Kidney capillary endothelial cell (primary cell): ENCODE measurements at regions not wholly inside any gene's neighbourhood (a gene's known extent, or its start where the extent isn't known, plus 50 kb on each side); places are given as distances from the start of the nearest gene placed in this dataset.
"Not testable (repeated sequence)": the region's sequence is repeated elsewhere in the genome, so short reads cannot be mapped to it uniquely, and the experiment has no call there.

Experiments used
- DNase-seq: peaks from one replicate; pipeline ENCODE4 v3.0.0-alpha.2; 2018; ENCODE audit warnings: low spot score

DNA sequence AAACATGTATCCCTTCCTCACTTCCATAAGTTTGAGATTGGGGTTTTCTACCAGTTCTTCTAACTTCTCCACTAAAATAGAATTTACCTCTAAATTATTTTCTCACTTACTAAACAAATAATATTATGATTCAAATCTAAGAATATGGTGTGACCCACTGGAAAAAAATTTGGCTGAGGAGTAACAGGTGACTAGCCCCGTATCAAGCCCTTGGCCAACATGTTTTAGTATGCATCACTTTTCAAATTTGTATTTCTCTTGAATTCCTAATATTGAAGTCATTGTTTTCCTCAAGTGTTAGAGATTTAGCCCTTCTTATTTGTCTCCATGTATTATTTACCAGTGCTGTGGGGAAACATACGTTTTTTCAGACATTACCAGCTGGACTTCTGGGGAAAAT is 759.4 kb downstream of the NSUN3 start:
- no peak for DNase-seq

DNA sequence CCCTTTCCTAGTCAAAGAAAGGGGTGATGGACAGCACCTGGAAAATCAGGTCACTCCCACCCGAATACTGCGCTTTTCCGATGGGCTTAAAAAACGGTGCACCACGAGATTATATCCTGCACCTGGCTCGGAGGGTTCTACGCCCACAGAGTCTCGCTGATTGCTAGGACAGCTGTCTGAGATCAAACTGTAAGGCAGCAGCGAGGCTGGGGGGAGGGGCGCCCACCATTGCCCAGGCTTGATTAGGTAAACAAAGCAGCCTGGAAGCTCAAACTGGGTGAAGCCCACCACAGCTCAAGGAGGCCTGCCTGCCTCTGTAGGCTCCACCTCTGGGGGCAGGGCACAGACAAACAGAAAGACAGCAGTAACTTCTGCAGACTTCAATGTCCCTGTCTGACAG is 783.4 kb downstream of the NSUN3 start:
- DNase-seq = not testable (repeated sequence)

DNA sequence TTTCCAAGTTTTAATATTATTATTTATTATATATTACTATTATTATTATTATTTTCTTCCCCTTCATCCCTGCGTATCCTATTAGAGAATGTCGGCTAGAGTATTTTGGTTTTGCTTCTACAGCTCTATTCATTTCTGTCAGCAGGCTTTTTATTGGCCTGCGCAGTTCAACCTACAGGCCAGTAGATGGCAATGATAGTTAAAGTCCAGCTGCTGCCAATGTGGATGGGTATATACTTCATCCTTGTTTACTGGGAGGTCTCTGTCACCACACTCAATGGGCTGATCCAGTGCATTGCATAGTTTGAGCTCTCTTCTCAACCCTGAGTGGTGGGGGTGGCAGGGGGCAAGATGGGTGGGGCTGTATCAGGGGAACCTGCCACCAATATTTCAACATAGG is 799.8 kb downstream of the NSUN3 start:
- DNase-seq = peak; percentile 2

DNA sequence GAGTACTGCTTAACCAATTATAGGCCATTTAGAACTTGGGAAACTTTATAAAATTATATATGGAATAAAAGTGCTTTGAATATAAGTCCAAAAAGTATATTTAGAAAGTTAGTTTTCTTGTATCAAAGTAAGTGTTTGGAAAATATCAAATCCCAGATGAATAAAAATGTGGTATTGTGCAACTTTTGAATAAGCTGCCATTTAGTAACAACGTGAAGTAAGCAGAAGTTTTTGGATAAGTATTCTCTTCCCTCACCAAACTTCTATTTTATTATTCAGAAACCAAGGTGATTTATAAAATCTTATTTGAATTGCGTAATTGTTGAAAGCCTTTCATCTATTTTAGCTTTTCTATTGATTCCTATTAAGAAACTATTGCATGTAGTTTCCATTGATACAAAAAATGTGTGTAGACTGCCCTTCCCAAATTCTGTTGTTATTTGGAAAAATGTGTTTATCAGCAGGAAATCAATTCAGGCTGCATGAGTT is 806.2 kb downstream of the NSUN3 start:
- DNase-seq = no peak

DNA sequence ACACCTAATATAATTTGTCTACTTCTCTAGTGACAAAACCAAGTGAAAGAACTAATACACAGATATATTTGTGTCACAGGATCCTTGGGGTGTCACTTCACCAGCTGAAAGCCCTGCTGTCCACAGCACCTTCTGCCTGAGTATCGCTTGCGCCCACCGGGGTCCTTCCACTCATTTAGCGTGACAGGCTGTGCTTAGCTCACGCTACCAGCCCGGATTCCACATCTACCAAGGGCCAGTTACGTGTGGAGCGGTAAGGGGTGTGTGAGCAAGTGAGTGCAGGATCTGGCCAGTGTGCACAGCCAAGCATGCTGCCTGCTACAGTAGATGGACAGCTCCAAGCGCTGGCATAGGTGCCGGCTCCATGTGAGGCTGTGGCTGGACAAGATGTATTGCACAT is 810.9 kb downstream of the NSUN3 start:
- DNase-seq = no peak

DNA sequence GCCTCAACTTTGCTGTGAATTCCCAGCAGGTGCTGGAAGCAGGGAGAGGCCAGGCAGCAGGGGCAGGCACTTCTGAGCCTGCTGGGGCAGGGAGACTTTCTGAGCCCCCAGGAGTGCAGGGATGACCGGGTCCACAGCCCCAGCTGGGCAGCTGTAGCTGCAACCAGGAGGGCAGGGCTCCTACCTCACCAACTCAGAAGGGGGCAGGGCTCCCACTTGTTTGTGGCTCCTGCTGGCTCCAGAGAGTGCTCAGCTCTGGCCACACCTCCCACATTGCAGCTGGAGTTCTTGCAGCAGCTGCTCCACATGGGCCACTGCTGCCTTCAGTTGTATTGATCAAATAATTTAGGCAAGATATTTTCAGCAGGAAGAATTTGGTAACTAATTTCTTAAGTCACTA is 812.3 kb downstream of the NSUN3 start:
- no peak for DNase-seq

DNA sequence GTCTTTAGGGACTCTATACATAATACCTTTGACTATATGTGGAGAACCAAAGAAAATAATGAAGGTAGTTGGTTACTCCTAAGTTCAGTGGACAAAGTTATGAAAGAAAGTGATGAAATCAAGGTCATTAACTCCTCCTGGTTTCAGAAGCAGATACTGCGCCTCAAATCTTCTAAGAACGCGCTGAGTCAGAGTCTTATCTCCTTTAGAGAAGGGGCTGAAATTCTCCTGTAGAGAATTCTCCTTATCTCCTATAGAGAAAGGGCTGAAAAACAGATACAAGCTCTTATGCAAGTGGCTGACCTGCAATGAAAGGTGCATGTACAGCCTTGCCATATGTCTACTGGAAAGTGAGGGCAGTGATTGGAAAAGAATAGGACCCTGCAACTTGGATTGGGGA is 824.2 kb downstream of the NSUN3 start:
- no peak for DNase-seq

DNA sequence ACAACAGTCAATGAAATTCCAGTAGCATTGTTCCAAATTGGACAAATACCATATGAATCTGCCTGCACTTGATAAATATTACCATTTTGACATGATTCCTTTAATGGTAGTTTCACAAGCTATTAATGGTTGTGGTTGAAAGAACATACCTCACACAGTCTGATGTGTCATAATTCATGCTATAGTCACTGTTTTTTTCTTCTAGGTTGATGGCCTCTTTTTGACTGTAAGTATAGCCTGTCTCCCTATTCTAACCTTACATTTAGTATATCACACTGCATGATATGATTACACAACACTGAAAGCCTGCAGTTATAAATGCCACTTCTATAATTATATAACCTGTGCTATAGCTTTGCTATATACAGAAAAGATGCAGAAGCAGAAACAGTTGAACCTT is 834.1 kb downstream of the NSUN3 start:
- DNase-seq = no peak

DNA sequence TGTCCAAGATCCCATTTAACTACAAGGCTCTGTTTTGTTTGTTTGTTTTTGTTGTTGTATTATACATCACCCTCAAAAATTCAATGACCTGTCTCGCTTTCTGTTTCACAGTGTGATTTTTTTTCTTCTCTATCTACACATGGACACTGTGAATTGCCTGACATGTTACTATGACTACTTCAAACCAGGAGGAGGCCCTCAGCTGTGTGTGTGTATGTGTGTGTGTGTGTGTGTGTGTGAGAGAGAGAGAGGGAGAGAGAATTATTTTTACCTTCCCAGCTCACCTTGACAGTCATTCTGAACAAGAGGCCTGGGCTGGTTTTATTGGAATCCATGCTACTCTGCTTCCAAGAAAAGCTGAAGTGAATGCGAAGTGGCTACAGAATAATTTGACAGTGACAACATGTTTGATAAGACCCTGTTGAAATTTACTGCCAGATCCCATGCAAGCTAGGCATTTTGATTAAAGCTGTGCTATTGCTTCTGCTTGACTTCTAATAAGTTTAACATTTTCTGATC is 841.4 kb downstream of the NSUN3 start:
- no peak for DNase-seq

DNA sequence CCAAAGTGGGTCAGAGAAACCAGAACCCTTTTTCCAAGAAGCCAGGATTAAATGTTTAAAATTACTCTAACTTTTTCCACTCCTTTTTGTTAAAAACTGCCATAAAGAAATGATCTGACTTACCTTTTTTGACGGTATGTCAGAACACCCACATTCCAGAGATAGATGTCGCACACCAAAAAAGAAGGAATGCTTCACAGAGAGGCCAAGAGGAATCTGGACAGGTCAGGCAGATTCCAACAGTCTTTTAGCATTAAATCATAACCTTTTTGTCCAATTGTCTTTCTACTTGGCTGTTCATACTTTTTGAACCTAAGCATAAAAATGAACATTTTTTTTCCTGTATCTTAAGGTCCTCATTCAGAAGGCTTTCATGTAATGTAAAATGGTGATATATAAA is 846.9 kb downstream of the NSUN3 start:
- DNase-seq = no peak

DNA sequence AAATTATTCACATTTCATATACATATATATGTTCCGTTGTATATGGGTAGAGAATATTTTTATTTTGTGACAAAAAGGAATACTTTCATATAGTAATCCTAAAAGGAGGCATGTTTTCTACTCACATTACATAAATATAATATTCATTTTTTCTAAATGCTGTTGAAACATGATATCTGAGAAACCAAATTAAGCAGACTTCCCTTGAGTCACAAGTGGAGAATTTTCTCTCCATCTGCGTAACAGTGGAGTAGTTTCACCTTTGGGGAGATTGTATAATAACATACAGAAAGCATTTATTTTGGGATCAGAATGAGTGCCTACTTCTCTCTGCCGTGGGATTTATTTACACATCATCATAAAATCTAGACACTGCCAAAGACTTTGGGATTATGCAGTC is 849.8 kb downstream of the NSUN3 start:
- DNase-seq = no peak

DNA sequence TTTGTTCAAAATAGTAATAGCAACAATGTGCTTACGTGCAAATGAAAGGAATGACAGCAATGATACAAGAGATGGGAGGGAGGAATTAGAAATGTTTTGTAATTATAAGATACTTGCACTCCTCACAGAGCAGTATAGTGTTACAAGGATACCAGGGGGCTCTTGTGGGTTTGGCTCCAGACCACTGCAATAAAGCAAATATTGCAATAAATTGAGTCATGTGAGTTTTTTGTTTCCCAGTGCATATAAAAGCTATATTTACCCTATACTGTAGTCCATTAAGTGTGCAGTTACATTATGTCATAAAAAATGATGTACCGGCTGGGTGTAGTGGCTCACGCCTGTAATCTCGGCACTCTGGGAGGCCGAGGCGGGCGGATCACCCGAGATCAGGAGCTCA is 864.3 kb downstream of the NSUN3 start:
- DNase-seq = no peak

DNA sequence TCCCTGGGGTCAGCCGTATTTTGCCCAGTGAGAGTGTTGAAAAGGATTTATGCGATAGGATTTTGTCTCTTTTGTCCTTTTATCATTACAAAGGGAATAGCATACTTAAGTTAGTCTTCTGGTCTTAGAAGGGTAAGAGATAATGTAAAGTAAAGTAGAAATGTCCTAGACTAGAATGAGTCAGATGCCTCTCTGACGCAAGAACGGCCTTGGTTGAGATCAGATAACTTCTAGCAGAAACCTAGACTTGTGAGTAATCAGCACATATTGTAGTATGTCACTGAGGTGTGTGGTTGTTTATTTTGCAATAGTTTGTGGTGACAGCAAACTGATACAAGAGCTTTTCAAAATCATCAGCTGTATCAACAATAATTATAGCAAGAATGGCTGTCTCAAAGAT is 866.1 kb downstream of the NSUN3 start:
- DNase-seq = no peak

DNA sequence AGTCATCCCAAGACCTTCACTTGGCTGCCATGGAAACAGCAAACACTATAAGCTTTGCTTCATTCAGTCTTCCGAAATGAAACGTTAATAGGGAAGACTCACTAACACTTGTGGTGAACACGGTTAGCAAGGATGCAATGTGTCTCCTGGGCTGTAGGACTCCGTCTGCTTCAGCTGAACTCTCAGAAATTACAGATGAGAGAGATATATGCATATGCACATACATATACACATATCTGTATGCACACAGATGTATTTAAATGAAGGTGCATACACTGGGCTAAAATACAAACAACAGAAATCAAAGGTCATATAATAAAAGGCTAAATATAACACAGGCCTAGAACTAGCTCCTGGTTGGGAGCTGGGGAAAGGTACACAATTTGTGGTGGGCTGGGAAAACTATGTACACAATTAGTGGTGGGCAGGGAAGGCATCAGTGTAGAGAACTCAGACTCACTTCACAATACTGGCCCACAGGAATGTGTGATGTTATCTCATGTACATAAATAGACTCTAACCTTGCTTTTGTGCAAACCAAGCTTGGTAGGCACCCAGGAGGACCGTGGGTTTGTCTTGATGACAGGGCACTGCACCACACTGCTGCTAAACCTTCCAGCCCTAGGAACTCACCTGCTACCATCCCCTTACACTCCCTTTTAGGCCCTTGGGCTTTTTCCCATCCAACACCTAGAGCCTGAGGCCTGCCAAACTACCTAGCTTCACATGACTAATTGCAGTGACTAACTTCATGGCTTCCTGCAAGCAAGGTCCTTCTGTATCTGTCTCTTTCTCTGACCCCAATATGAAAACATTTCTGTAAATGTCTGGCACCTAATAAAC is 873.1 kb downstream of the NSUN3 start:
- DNase-seq = no peak

DNA sequence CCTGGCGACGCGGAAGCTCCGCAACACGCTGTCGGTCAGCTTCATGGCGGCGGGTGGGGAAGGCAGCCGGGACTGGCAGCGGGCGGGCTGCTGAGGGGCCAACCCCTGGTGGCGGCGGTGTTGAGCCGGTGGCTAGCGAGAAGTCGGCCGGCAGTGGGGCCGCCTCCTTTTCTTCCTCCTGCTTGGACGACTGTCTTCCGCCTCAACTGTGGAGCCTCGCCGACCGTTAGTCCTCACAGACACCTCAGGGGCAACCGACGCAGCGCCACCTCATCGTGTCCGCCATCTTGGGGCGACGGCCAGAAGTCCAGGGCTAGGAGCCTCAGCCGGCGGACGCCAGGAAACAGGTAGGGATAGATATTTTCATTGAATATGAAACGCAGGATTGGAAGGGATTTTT is 875.1 kb downstream of the NSUN3 start:
- DNase-seq = no peak

DNA sequence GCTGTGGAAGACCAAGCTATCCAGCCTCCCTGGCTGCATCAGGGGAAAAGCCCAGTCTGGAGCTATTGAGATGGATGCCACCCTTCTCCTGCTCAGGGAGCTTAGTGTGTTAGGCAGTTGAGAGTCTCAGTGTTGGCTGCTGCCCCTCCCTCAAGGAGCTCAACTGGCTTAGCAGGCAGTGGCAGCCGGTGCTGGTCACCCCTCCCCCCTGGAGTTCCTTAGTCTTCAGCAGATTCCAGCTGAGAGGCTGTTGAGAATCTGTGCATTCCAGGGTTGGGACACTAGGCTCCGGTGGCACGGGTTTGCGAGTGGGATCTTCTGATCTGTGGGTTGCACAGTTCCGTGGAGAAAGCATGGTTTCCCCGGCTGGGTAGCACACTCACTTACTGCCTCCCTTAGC is 883.8 kb downstream of the NSUN3 start:
- DNase-seq = no peak

DNA sequence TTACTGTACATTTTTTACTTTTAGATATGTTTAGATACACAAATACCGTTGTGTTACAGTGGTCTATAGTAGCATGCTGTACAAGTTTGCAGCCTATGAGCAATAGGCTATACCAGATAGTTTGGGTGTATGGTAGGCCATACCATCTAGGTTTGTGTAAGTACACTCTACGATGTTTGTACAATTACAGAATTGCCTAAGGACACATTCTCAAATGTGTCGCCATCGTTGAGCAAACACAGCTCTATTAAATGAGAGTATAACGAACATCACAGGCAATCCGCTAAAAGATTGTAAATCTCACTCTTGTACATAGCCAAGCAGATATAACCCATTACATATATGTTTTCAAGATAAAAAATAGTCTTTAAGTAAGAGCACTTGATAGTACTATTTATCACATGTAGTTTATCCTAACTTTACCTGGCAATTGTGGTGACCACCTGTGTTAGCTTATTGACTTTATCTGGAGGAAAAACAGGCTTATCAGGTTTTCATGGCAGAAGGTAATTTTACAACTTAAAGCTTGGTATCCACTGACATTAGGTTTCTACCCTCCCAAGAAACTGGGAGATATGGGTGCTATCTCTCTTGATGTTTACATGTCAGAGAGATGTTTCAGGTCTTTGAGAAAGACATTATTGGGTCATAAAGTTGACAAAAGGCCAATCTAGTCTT is 898.7 kb downstream of the NSUN3 start:
- DNase-seq = no peak

DNA sequence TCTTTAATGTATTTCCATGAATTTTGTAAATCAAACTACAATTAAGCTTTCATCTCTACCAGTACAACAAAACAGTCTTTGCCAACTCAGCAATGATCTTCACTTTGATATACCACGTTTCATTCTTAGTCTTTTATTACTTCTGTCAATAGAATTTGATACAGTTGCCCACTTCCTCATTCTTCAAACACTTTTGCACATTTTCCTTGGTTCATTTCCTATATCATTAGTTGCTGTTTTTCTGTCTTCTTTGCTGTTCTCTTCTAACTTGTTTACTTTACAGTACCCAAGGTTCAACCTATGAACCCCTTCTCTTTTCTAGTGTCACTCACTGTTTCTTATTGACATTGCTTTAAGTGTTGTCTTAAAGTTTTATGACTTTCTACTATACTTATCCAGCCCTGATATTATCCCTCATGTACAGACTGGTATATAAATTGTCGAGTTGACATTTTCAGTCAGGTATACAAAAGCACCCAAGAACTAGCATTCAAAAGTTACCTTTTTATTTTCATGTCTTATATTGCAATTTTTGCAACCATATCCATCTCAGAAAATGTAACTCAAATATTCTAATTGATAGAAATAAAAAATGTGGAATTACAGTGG is 903.1 kb downstream of the NSUN3 start:
- no peak for DNase-seq

DNA sequence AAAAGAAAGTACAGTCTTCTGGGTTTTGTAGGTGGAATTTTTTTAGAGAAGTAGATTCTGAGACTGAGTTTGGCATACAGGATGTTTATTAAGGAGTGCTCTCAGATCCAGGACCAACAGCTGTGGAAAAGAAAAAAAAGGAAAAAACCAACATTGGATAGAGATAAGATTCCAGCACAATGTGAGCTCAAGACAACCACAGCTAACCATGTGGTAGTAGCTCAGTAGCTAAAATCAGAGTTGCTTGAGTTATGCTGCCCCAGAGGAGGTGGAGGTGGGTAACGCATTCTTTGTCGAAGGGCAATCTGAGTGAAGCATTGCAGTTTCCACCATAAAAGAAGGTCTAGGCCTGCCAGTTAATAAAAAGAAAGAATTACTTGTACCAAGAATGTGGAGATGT is 904.3 kb downstream of the NSUN3 start:
- no peak for DNase-seq

DNA sequence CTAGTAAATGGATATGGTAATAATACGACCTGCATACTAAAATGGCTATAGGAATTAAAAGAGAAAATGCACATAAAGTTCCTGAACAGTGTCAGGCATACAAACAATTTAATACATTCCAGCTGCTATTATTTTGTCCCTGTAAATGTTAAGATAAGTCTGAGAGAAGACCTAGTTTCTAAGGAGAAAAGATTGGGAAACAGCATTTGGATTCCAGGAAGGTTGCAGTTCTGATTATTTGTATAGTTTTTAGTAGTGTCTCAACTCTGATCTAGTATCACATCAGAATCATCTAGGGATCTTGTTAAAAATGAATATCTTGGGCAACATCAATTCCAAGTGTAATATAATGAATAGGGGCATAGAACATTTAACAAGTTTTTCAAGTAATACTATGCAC is 905.7 kb downstream of the NSUN3 start:
- no peak for DNase-seq

DNA sequence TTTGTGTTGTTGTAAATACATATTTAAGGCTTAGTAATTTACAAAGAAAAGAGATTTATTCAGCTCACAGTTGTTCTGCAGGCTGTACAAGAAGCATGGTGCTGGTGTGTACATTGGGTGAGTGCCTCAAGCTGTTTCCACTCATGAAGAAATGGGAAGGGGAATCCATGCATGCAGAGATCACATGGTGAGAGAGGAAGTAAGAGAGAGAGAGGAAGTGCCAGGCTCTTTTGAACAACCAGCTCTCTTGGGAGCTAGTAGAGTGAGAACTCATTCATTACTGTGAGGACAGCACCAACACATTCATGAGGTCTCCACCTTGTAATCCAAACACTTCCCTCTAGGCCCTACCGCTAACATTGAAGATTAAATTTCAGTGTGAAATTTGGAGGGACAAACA is 909.2 kb downstream of the NSUN3 start:
- no peak for DNase-seq

DNA sequence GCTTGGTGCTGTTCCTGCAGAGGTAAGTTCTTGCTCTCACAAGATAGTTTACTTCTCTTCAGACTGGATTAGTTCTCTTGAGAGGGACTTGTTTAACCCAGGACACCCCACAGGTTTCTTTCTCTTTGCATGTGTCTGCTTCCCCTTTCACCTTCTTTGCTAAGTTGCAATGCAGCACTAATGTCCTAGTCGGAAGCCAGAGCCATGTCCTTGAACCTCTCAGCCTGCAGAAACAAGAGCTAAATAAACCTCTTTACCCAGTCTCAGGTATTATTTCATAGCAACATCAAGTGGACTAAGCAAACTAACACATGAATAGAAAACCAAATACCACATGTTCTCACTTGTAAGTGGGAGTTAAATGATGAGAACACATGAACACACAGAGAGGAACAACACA is 915.2 kb downstream of the NSUN3 start:
- DNase-seq = no peak

DNA sequence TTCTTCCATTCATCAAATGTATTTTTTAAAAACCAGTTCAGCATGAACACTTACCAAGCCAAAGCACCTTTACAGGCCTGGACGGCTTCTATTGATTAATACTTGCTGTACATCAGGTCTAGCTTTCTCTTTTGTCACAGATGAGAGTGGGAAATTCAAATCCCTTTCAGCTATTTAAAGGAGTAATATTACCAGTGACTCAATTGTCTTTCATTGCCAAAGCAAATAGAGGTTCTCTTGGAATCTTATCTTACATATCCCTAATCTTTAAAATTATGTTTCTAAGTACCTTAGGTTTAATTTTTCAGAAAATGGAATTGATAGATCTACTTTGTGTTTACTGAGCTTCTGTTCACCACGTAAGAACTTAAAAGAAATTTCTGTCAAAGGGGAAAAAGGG is 922.9 kb downstream of the NSUN3 start:
- DNase-seq = no peak
